HG03460 (cell line): ENCODE measurements at regions not wholly inside any gene's neighbourhood (a gene's known extent, or its start where the extent isn't known, plus 50 kb on each side); places are given as distances from the start of the nearest gene placed in this dataset.
"Not testable (repeated sequence)": the region's sequence is repeated elsewhere in the genome, so short reads cannot be mapped to it uniquely, and the experiment has no call there.

ENCODE experiments used
- ATAC-seq: cut with Tn5 transposase; IDR thresholded peaks from one replicate; pipeline ENCODE4 v1.9.1; 2021; ENCODE audit not compliant: unreplicated experiment

- ATAC-seq: no peak
These were observed 54.4 kb upstream of the SEPTIN5 start for GRCh38 chr22:19659805-19660345.

- not testable (repeated sequence) for ATAC-seq
These were observed 53.7 kb upstream of the SEPTIN5 start for GRCh38 chr22:19660583-19660982.

- ATAC-seq: no peak
These were observed 53.1 kb upstream of the SEPTIN5 start for GRCh38 chr22:19661156-19661555.

- not testable (repeated sequence) for ATAC-seq
These were observed 52.1 kb upstream of the SEPTIN5 start for GRCh38 chr22:19662049-19662684.

- ATAC-seq: no peak
These were observed 51.0 kb upstream of the SEPTIN5 start for GRCh38 chr22:19663286-19663815.

GRCh38 chr22:19663821-19664355 lies 50.4 kb upstream of the SEPTIN5 start:
- ATAC-seq: no peak

- no peak for ATAC-seq
These were observed 49.9 kb upstream of the SEPTIN5 start for GRCh38 chr22:19664406-19664805.
